H9 (cell line): ENCODE measurements at regions not wholly inside any gene's neighbourhood (a gene's known extent, or its start where the extent isn't known, plus 50 kb on each side); places are given as distances from the start of the nearest gene placed in this dataset.

Experiments
- DNase-seq: peaks from one replicate; pipeline ENCODE4 v3.0.0-alpha.2; 2017
- H2AFZ ChIP-seq: one replicate; pipeline ENCODE4 v1.6.1; 2013; ENCODE audit warnings: mild to moderate bottlenecking, low read length, control low read depth, moderate library complexity
- H2AK5ac ChIP-seq: 2 replicates; pipeline ENCODE4 v1.6.1; 2013; ENCODE audit warnings: low read length, control low read depth, mixed read lengths; ENCODE audit not compliant: insufficient read length
- H2BK120ac ChIP-seq: one replicate; pipeline ENCODE4 v1.6.1; 2013; ENCODE audit warnings: low read depth, mild to moderate bottlenecking, low read length, control low read depth, inconsistent platforms; ENCODE audit not compliant: poor library complexity, severe bottlenecking
- H2BK12ac ChIP-seq: 2 replicates; pipeline ENCODE4 v1.6.1; 2013; ENCODE audit warnings: low read length, control low read depth, mixed read lengths, low read depth; ENCODE audit not compliant: insufficient read length
- H2BK15ac ChIP-seq: 2 replicates; pipeline ENCODE4 v1.6.1; 2013; ENCODE audit warnings: low read depth, low read length, control low read depth
- H2BK20ac ChIP-seq: one replicate; pipeline ENCODE4 v1.6.1; 2013; ENCODE audit warnings: low read depth, mild to moderate bottlenecking, low read length, control low read depth, inconsistent platforms; ENCODE audit not compliant: poor library complexity, severe bottlenecking
- H2BK5ac ChIP-seq: 2 replicates; pipeline ENCODE4 v1.6.1; 2013; ENCODE audit warnings: low read length, control low read depth, mixed read lengths; ENCODE audit not compliant: insufficient read length
- H3K14ac ChIP-seq: 2 replicates; pipeline ENCODE4 v1.6.1; 2013; ENCODE audit warnings: low read length, control low read depth; ENCODE audit not compliant: insufficient read depth
- H3K18ac ChIP-seq: 2 replicates; pipeline ENCODE4 v1.6.1; 2013; ENCODE audit warnings: low read depth, mild to moderate bottlenecking, mixed read lengths, low read length, control low read depth; ENCODE audit not compliant: insufficient read length
- H3K23ac ChIP-seq: 2 replicates; pipeline ENCODE4 v1.6.1; 2013; ENCODE audit warnings: low read length, control low read depth, mixed read lengths, low read depth; ENCODE audit not compliant: insufficient read length
- H3K23me2 ChIP-seq: 2 replicates; pipeline ENCODE4 v1.6.1; 2013; ENCODE audit warnings: low read depth, mild to moderate bottlenecking, mixed read lengths, low read length, control low read depth; ENCODE audit not compliant: insufficient read length, poor library complexity, severe bottlenecking
- H3K27ac ChIP-seq: 2 replicates; pipeline ENCODE4 v1.5.1; 2013; ENCODE audit warnings: low read length, control low read depth, mixed read lengths, low read depth; ENCODE audit not compliant: insufficient read length
- H3K27me3 ChIP-seq: 2 replicates; pipeline ENCODE4 v1.6.1; 2013; ENCODE audit warnings: low read length, control low read depth, inconsistent platforms; ENCODE audit not compliant: insufficient read depth
- H3K4ac ChIP-seq: 2 replicates; pipeline ENCODE4 v1.6.1; 2013; ENCODE audit warnings: low read depth, mild to moderate bottlenecking, control low read depth, inconsistent platforms, low read length, moderate library complexity
- H3K4me1 ChIP-seq: 2 replicates; pipeline ENCODE4 v1.6.1; 2013; ENCODE audit warnings: low read length, control low read depth, inconsistent platforms; ENCODE audit not compliant: insufficient read depth
- H3K4me2 ChIP-seq: 2 replicates; pipeline ENCODE4 v1.6.1; 2013; ENCODE audit warnings: low read length, control low read depth, mixed read lengths; ENCODE audit not compliant: insufficient read length, insufficient read depth
- H3K56ac ChIP-seq: 2 replicates; pipeline ENCODE4 v1.6.1; 2013; ENCODE audit warnings: low read depth, mild to moderate bottlenecking, mixed read lengths, low read length, control low read depth; ENCODE audit not compliant: insufficient read length
- H3K79me1 ChIP-seq: 2 replicates; pipeline ENCODE4 v1.6.1; 2013; ENCODE audit warnings: low read depth, mild to moderate bottlenecking, moderate library complexity, low read length, control low read depth, inconsistent platforms; ENCODE audit not compliant: insufficient read depth, poor library complexity, severe bottlenecking
- H3K79me2 ChIP-seq: 2 replicates; pipeline ENCODE4 v1.6.1; 2013; ENCODE audit warnings: low read length, control low read depth, inconsistent platforms; ENCODE audit not compliant: insufficient read depth
- H3K9ac ChIP-seq: 2 replicates; pipeline ENCODE4 v1.6.1; 2013; ENCODE audit warnings: low read length, control low read depth, mixed read lengths; ENCODE audit not compliant: insufficient read length; ENCODE audit errors: extremely low read depth
- H3K9me3 ChIP-seq: one replicate; pipeline ENCODE4 v1.6.1; 2013; ENCODE audit warnings: low read depth, low read length, inconsistent platforms; ENCODE audit not compliant: control insufficient read depth
- H3T11ph ChIP-seq: one replicate; pipeline ENCODE4 v1.6.1; 2013; ENCODE audit warnings: mild to moderate bottlenecking, low read length, control low read depth, inconsistent platforms
- H4K20me1 ChIP-seq: one replicate; pipeline ENCODE4 v1.6.1; 2013; ENCODE audit not compliant: control insufficient read depth, insufficient read length, insufficient read depth
- H4K5ac ChIP-seq: 2 replicates; pipeline ENCODE4 v1.6.1; 2013; ENCODE audit warnings: low read depth, mild to moderate bottlenecking, mixed read lengths, low read length, control low read depth; ENCODE audit not compliant: insufficient read length
- H4K8ac ChIP-seq: replicated peaks from 2 replicates; pipeline ENCODE4 v1.6.1; 2013; ENCODE audit warnings: low read length, control low read depth, mixed read lengths, low read depth; ENCODE audit not compliant: insufficient read length
- H4K91ac ChIP-seq: 2 replicates; pipeline ENCODE4 v1.6.1; 2013; ENCODE audit warnings: low read depth, mild to moderate bottlenecking, moderate library complexity, mixed read lengths, low read length, control low read depth; ENCODE audit not compliant: insufficient read length
- H3K27ac Mint-ChIP-seq, 3 experiments: 2 replicates in 2 of 3; 3 replicates in 1 of 3; pipeline ENCODE4 v1.8.0; 2020 to 2021; ENCODE audit warnings: mixed read lengths in 3 of 3, mild to moderate bottlenecking in 1 of 3, moderate library complexity in 1 of 3
- H3K27me3 Mint-ChIP-seq: 2 replicates; pipeline ENCODE4 v1.8.0; 2021; ENCODE audit warnings: low read depth, mild to moderate bottlenecking, moderate library complexity, mixed read lengths
- H3K36me3 Mint-ChIP-seq, 3 experiments: 2 replicates in 2 of 3; 3 replicates in 1 of 3; pipeline ENCODE4 v1.8.0; 2020 to 2021; ENCODE audit warnings: low read depth in 3 of 3, mixed read lengths in 3 of 3; ENCODE audit not compliant: insufficient read depth in 1 of 3
- H3K4me1 Mint-ChIP-seq, 2 experiments: 2 replicates each; pipeline ENCODE4 v1.8.0; 2020; ENCODE audit warnings: mixed read lengths in 2 of 2
- H3K4me3 Mint-ChIP-seq, 2 experiments: 2 replicates in 1 of 2; 3 replicates in 1 of 2; pipeline ENCODE4 v1.8.0; 2020 to 2021; ENCODE audit warnings: mild to moderate bottlenecking in 2 of 2, mixed read lengths in 2 of 2, moderate library complexity in 1 of 2
- H3K9me3 Mint-ChIP-seq, 2 experiments: 2 replicates in 1 of 2; 3 replicates in 1 of 2; pipeline ENCODE4 v1.8.0; 2020; ENCODE audit warnings: mild to moderate bottlenecking in 2 of 2, mixed read lengths in 2 of 2, moderate library complexity in 1 of 2
- TF ChIP-seq, protein P1 (sequence below): fragments of 200-600 bp; sonication (generic); conservative IDR thresholded peaks from 3 replicates; pipeline ENCODE4 v1.8.0; 2021; ENCODE audit warnings: antibody characterized with exemption, mild to moderate bottlenecking

DNA sequence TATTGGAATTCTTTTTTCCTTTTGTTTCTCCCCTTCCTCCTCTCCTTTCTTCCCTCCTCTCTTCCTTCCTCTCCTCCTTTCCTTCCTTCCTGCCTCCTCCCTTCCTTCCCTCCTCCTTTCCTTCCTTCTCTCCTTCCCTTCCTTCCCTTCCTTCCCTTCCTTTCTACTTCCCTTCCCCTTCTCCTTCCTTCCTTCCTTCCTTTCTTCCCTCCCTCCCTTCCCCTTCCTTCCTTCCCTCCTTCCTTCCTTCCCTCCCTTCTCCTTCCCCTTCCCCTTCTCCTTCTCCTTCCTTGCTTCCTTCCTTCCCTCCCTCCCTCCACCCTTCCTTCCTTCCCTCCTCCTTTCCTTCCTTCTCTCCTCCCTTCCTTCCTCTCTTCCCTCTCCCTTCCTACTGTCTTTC is 431.0 kb upstream of the MEIS1 start:
- Mint-ChIP-seq H3K36me3 (no peaks in the 10 kb centered on the region), H3K4me3 (no peak overlapping the region), H3K27ac (no peak overlapping the region), H3K9me3 (no peaks in the 10 kb centered on the region; a peak in 2 of 5 replicates), H3K27me3 (peaks cover 2% of the 10 kb centered on the region; the same call in 1 of the 2 replicates), H3K4me1 (no peaks in the 10 kb centered on the region)
- H3K4me2 ChIP-seq: no peak overlapping the region
- H2BK15ac ChIP-seq: no peak overlapping the region
- no peak overlapping the region for H3K14ac ChIP-seq
- no peak overlapping the region for H2AFZ ChIP-seq
- H3K79me2 ChIP-seq: no peaks in the 10 kb centered on the region
- H2BK20ac ChIP-seq: no peak overlapping the region
- no peak overlapping the region for H3K23ac ChIP-seq
- H4K8ac ChIP-seq: no peak overlapping the region
- H3K79me1 ChIP-seq: no peaks in the 10 kb centered on the region
- no peak overlapping the region for H4K91ac ChIP-seq
- TF ChIP-seq, protein P1, sequence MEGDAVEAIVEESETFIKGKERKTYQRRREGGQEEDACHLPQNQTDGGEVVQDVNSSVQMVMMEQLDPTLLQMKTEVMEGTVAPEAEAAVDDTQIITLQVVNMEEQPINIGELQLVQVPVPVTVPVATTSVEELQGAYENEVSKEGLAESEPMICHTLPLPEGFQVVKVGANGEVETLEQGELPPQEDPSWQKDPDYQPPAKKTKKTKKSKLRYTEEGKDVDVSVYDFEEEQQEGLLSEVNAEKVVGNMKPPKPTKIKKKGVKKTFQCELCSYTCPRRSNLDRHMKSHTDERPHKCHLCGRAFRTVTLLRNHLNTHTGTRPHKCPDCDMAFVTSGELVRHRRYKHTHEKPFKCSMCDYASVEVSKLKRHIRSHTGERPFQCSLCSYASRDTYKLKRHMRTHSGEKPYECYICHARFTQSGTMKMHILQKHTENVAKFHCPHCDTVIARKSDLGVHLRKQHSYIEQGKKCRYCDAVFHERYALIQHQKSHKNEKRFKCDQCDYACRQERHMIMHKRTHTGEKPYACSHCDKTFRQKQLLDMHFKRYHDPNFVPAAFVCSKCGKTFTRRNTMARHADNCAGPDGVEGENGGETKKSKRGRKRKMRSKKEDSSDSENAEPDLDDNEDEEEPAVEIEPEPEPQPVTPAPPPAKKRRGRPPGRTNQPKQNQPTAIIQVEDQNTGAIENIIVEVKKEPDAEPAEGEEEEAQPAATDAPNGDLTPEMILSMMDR: no peak
- H3K9me3 ChIP-seq: no peaks in the 10 kb centered on the region
- H3K56ac ChIP-seq: no peak overlapping the region
- H3T11ph ChIP-seq: no peak overlapping the region
- no peak overlapping the region for H3K18ac ChIP-seq
- no peaks in the 10 kb centered on the region for H4K20me1 ChIP-seq
- DNase-seq: no peak
- no peak overlapping the region for H4K5ac ChIP-seq
- H2BK5ac ChIP-seq: no peak overlapping the region
- no peak overlapping the region for H2AK5ac ChIP-seq
- no peak overlapping the region for H2BK120ac ChIP-seq
- no peak overlapping the region for H3K9ac ChIP-seq
- H3K23me2 ChIP-seq: no peaks in the 10 kb centered on the region
- H3K4me1 ChIP-seq: no peaks in the 10 kb centered on the region
- H3K4ac ChIP-seq: no peak overlapping the region
- H2BK12ac ChIP-seq: no peak overlapping the region
- no peaks in the 10 kb centered on the region for H3K27me3 ChIP-seq
- H3K27ac ChIP-seq: no peak overlapping the region
